ENCODE measurements at regions not wholly inside any gene's neighbourhood (a gene's known extent, or its start where the extent isn't known, plus 50 kb on each side); places are given as distances from the start of the nearest gene placed in this dataset.
"Not testable (repeated sequence)": the region's sequence is repeated elsewhere in the genome, so short reads cannot be mapped to it uniquely, and the experiment has no call there.

DNA sequence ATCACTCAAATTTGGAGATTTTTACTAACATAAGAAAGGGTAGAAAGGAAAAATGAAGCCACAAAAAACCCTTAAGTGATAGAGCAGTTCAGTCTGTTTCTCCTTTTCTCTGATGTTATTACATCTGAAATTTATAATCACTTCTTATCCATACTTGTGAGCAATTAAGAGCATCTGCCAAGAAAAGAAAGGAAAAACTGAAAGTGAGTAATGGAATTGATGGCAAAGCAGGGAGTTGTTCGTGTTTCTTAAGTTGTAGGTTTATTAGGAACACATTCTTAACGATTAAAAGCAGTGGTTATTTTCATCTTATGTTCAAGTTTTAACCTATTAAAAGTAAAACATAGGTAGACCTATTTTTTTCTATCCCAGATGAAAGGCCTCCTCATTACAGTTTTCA, 277.7 kb downstream of the RND3 start:
- DNase-seq (ENCODE audit: low spot score in 2 of 2): no peak
- Histone ChIP-seq H3K4me3 (no peak overlapping the region), H3K27ac (no peak overlapping the region), H3K36me3 (no peaks in the 10 kb centered on the region), H3K27me3 (no peaks in the 10 kb centered on the region), H3K4me1 (peaks cover 6% of the 10 kb centered on the region), H3K9me3 (no peaks in the 10 kb centered on the region)
- 30% methylated on average over 2 of the region's 2 CpGs for WGBS
- TF ChIP-seq POLR2A (IDR thresholded peaks at IDR 0.05): no peak
- TF ChIP-seq POLR2AphosphoS5 (IDR thresholded peaks at IDR 0.05): no peak
- TF ChIP-seq, protein P1, sequence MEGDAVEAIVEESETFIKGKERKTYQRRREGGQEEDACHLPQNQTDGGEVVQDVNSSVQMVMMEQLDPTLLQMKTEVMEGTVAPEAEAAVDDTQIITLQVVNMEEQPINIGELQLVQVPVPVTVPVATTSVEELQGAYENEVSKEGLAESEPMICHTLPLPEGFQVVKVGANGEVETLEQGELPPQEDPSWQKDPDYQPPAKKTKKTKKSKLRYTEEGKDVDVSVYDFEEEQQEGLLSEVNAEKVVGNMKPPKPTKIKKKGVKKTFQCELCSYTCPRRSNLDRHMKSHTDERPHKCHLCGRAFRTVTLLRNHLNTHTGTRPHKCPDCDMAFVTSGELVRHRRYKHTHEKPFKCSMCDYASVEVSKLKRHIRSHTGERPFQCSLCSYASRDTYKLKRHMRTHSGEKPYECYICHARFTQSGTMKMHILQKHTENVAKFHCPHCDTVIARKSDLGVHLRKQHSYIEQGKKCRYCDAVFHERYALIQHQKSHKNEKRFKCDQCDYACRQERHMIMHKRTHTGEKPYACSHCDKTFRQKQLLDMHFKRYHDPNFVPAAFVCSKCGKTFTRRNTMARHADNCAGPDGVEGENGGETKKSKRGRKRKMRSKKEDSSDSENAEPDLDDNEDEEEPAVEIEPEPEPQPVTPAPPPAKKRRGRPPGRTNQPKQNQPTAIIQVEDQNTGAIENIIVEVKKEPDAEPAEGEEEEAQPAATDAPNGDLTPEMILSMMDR (IDR thresholded peaks at IDR 0.05): no peak
- no peak for TF ChIP-seq EP300 (IDR thresholded peaks at IDR 0.05)

DNA sequence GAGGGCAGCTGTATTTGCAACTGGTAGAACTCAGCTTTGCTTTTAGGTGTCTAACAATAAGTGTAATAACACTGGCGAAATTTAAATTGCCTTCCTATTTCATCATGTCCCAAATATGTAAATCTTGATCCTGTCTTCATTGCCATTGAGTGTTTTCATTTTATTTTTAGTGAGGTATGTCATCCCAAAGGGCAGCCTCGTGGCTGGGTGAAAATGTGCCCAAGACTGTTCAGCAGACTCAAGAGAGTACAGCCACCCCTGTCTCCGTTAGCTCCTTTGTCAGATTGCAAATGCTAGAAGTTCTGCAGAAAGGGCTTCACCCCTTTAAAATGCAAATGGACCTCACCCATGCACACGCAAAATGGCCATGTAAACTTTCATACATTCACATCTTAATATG, 278.8 kb downstream of the RND3 start:
- Histone ChIP-seq H3K9me3 (no peaks in the 10 kb centered on the region), H3K4me3 (no peak overlapping the region), H3K27ac (no peak overlapping the region), H3K4me1 (peaks cover 6% of the 10 kb centered on the region), H3K27me3 (no peaks in the 10 kb centered on the region), H3K36me3 (no peaks in the 10 kb centered on the region)
- TF ChIP-seq POLR2AphosphoS5 (IDR thresholded peaks at IDR 0.05): no peak
- no peak for TF ChIP-seq POLR2A (IDR thresholded peaks at IDR 0.05)
- TF ChIP-seq EP300 (IDR thresholded peaks at IDR 0.05): no peak
- TF ChIP-seq, protein P1 (IDR thresholded peaks at IDR 0.05): no peak
- 70% methylated on average over 4 of the region's 4 CpGs for WGBS
- DNase-seq (ENCODE audit: low spot score in 2 of 2): no peak

DNA sequence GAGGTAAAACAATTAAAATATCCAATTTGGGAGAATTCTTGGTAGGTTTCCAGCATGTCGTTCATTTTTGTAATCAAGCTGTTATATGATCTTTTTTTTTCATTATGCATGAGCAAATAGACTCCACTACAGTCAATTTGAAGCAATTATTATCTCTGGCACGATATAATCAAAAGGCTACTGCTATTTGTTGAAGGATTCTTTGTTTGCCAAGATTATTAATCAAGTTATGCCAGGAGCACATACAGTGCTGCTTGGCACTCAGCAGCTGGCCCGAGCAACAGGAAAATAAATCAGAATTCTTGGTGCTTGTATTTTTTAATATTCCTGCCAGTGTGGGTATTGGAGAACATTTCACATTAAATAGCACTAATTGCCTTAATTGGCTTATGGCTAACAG, 279.5 kb downstream of the RND3 start:
- no peak overlapping the region for H3K27ac ChIP-seq
- no peaks in the 10 kb centered on the region for H3K27me3 ChIP-seq
- no peak overlapping the region for H3K4me3 ChIP-seq
- TF ChIP-seq EP300 (IDR thresholded peaks at IDR 0.05): no peak
- no peak for TF ChIP-seq POLR2AphosphoS5 (IDR thresholded peaks at IDR 0.05)
- TF ChIP-seq, protein P1 (IDR thresholded peaks at IDR 0.05): no peak
- no peak for TF ChIP-seq POLR2A (IDR thresholded peaks at IDR 0.05)
- no peaks in the 10 kb centered on the region for H3K9me3 ChIP-seq
- H3K4me1 ChIP-seq: peaks cover 6% of the 10 kb centered on the region
- no peak for DNase-seq (ENCODE audit: low spot score in 2 of 2)
- H3K36me3 ChIP-seq: no peaks in the 10 kb centered on the region
- 28% methylated on average over 3 of the region's 3 CpGs for WGBS

DNA sequence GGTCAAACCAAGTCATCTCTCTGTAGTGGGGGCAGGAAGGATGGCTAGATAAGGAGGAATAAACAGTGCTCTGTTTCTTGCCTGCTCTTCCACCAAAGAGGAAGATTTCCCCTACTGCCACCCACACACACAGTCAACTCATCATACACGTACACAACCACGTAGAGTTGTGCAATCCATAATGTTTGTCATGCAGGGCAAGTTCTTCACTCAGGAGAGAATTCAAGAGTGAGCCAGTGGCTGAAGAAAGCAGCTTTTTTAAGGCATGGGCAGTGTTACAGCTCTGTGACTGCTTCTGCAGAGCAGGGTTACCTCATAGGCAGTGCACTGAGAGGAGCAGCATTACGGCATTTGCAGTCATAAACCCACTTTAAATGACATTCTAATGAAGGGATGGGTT, 283.0 kb downstream of the RND3 start:
- Histone ChIP-seq H3K36me3 (no peaks in the 10 kb centered on the region), H3K27me3 (no peaks in the 10 kb centered on the region)
- 50% methylated on average over 3 of the region's 3 CpGs for WGBS

DNA sequence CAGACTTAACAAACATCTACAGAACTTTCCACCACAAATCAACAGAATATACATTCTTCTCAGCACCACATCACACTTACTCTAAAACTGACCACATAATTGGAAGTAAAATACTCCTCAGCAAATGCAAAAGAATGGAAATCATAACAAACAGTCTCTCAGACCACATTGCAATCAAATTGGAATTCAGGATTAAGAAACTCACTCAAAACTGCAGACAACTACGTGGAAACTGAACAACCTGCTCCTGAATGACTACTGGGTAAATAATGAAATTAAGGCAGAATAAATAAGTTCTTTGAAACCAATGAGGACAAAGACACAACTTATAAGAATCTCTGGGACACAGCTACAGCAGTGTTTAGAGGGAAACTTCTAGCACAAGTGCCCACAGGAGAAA, 292.7 kb downstream of the RND3 start:
- H3K27ac ChIP-seq; H3K27me3 ChIP-seq; H3K4me3 ChIP-seq; H3K4me1 ChIP-seq; H3K9me3 ChIP-seq; H3K36me3 ChIP-seq; DNase-seq (ENCODE audit: low spot score in 2 of 2): not testable (repeated sequence)
- 88% methylated on average over 1 of the region's 1 CpG for WGBS

More for the DNA sequence above, 283.0 kb downstream of the RND3 start:
- H3K4me1 ChIP-seq: peaks cover 6% of the 10 kb centered on the region
- no peak for DNase-seq (ENCODE audit: low spot score in 2 of 2)
- TF ChIP-seq, protein P1 (IDR thresholded peaks at IDR 0.05): no peak
- no peak for TF ChIP-seq EP300 (IDR thresholded peaks at IDR 0.05)
- no peak for TF ChIP-seq POLR2AphosphoS5 (IDR thresholded peaks at IDR 0.05)
- TF ChIP-seq POLR2A (IDR thresholded peaks at IDR 0.05): no peak
- H3K4me3 ChIP-seq: no peak overlapping the region
- H3K27ac ChIP-seq: no peak overlapping the region
- H3K9me3 ChIP-seq: no peaks in the 10 kb centered on the region

DNA sequence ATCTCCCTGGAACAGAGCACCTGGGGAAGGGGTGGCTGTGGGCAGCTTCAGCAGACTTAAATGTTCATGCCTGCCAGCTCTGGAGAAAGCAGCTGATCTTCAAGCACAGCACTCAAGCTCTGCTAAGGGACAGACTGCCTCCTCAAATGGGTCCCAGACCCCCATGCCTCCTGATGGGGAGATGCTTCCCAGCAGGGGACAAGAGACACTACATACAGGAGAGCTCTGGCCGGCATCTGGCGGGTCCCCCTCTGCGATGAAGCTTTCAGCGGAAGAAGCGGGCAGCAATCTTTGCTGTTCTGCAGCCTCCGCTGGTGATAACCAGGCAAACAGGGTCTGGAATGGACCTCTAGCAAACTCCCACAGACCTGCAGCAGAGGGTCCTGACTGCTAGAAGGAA, 294.8 kb downstream of the RND3 start:
- WGBS: 97% methylated on average over 6 of the region's 6 CpGs
- TF ChIP-seq POLR2A (IDR thresholded peaks at IDR 0.05): no peak
- DNase-seq (ENCODE audit: low spot score in 2 of 2): no peak
- no peaks in the 10 kb centered on the region for H3K36me3 ChIP-seq
- H3K4me1 ChIP-seq: peaks cover 4% of the 10 kb centered on the region
- H3K27me3 ChIP-seq: no peaks in the 10 kb centered on the region
- peaks cover 4% of the 10 kb centered on the region for H3K9me3 ChIP-seq
- no peak overlapping the region for H3K4me3 ChIP-seq
- no peak overlapping the region for H3K27ac ChIP-seq

All from suprapubic skin (tissue), 4 donors.